Endothelial cell of umbilical vein (primary cell): ENCODE measurements at regions not wholly inside any gene's neighbourhood (a gene's known extent, or its start where the extent isn't known, plus 50 kb on each side); places are given as distances from the start of the nearest gene placed in this dataset.

Experiments
- BruUV-seq: library from RNA; stranded (reverse); fragments of 400-500 nt; replicated peaks from 2 replicates; lab custom pipeline; 2021; lab: Mats Ljungman, UMichigan
- CTCF ChIA-PET: fragments of 300-600, 350-600 bp; sonication (Branson Sonifier 250); formaldehyde crosslinking; loops from one replicate; lab custom pipeline; 2021; ENCODE audit warnings: antibody characterized with exemption, inconsistent platforms; lab: Charles Lee
- POLR2A ChIA-PET: fragments of 300-600, 350-600 bp; sonication (Branson Sonifier 250); formaldehyde crosslinking; loops from one replicate; lab custom pipeline; 2021; ENCODE audit warnings: antibody characterized with exemption, inconsistent platforms; lab: Charles Lee
- DNase-seq: peaks from one replicate; pipeline ENCODE4 v3.0.0-alpha.2; 2011; ENCODE audit warnings: low read depth, low spot score
- FAIRE-seq: peaks from 2 replicates; lab custom pipeline; 2011; peaks lifted over from hg19 to GRCh38; lab: Jason Lieb, UNC
- H2AFZ ChIP-seq: 2 replicates; pipeline ENCODE4 v1.6.0; 2012; ENCODE audit warnings: low read depth, low read length, control low read depth, inconsistent platforms
- H3K27ac ChIP-seq: 2 replicates; pipeline ENCODE4 v1.5.1; 2011; ENCODE audit warnings: low read depth, mild to moderate bottlenecking, control low read depth, low read length, moderate library complexity; ENCODE audit not compliant: insufficient read depth
- H3K27me3 ChIP-seq, 2 experiments: 2 replicates each; pipeline versions ENCODE4 v1.6.0 to v1.6.1; 2011; ENCODE audit warnings: low read length in 2 of 2, mixed read lengths in 1 of 2; ENCODE audit not compliant: control insufficient read depth in 2 of 2, insufficient read depth in 2 of 2
- H3K36me3 ChIP-seq, 2 experiments: 2 replicates in 1 of 2; 3 replicates in 1 of 2; pipeline ENCODE4 v1.5.1; 2011; ENCODE audit warnings: low read length in 2 of 2, mild to moderate bottlenecking in 1 of 2, moderate library complexity in 1 of 2; ENCODE audit not compliant: control insufficient read depth in 2 of 2, insufficient read depth in 2 of 2; ENCODE audit errors: extremely low read depth in 1 of 2
- H3K4me1 ChIP-seq: 3 replicates; pipeline ENCODE4 v1.5.1; 2011; ENCODE audit warnings: mild to moderate bottlenecking, low read length; ENCODE audit not compliant: control insufficient read depth, insufficient read depth; ENCODE audit errors: extremely low read depth
- H3K4me2 ChIP-seq: 2 replicates; pipeline ENCODE4 v1.6.1; 2011; ENCODE audit warnings: low read length, control low read depth, mixed read lengths; ENCODE audit not compliant: insufficient read depth
- H3K4me3 ChIP-seq, 3 experiments: fragments of 200-600 bp in 1 of 3; sonication (generic), shearing (Covaris generic) in 1 of 3; replicated peaks in 1 of 3; 2 replicates each; pipeline ENCODE4 v1.5.1; 2011 to 2016; ENCODE audit warnings: control low read depth in 3 of 3, low read length in 3 of 3, mild to moderate bottlenecking in 2 of 3, inconsistent platforms in 1 of 3, low read depth in 1 of 3, moderate library complexity in 1 of 3; ENCODE audit not compliant: insufficient read depth in 1 of 3
- H3K79me2 ChIP-seq: 2 replicates; pipeline ENCODE4 v1.6.0; 2012; ENCODE audit warnings: low read length, inconsistent platforms; ENCODE audit not compliant: control insufficient read depth, insufficient read depth
- H3K9ac ChIP-seq: replicated peaks from 2 replicates; pipeline ENCODE3; 2011; ENCODE audit warnings: low read length, control low read depth; ENCODE audit not compliant: insufficient read depth; ENCODE audit errors: extremely low read depth
- H3K9me1 ChIP-seq: replicated peaks from 3 replicates; pipeline ENCODE4 v1.6.0; 2011; ENCODE audit warnings: mild to moderate bottlenecking, low read length; ENCODE audit not compliant: control insufficient read depth, insufficient read depth; ENCODE audit errors: extremely low read depth
- H3K9me3 ChIP-seq: replicated peaks from 2 replicates; pipeline ENCODE4 v1.5.1; 2012; ENCODE audit warnings: low read length, inconsistent platforms; ENCODE audit not compliant: control insufficient read depth, insufficient read depth
- H4K20me1 ChIP-seq: replicated peaks from 2 replicates; pipeline ENCODE3; 2011; ENCODE audit warnings: mild to moderate bottlenecking, low read length; ENCODE audit not compliant: control insufficient read depth, insufficient read depth; ENCODE audit errors: extremely low read depth
- CTCF ChIP-seq, 2 donors: IDR thresholded peaks; 1 replicate in 1 of 2; 2 replicates in 1 of 2; pipeline ENCODE4 v1.5.1; 2011; ENCODE audit warnings: low read length in 2 of 2, mild to moderate bottlenecking in 2 of 2, moderate library complexity in 2 of 2, control low read depth in 1 of 2, inconsistent platforms in 1 of 2, low read depth in 1 of 2; ENCODE audit not compliant: insufficient read depth in 1 of 2; ENCODE audit errors: extremely low read depth in 1 of 2
- EZH2 ChIP-seq: IDR thresholded peaks from 2 replicates; pipeline ENCODE4 v1.6.1; 2012; ENCODE audit warnings: borderline replicate concordance, low read depth, mild to moderate bottlenecking, moderate library complexity, low read length, inconsistent platforms; ENCODE audit not compliant: severe bottlenecking
- FOS ChIP-seq: IDR thresholded peaks from 2 replicates; pipeline ENCODE4 v1.6.1; 2011; ENCODE audit warnings: mild to moderate bottlenecking, low read length, moderate library complexity, borderline replicate concordance; ENCODE audit not compliant: insufficient read depth
- GATA2 ChIP-seq: IDR thresholded peaks from 2 replicates; pipeline ENCODE4 v1.7.0; 2011; ENCODE audit warnings: low read depth, mild to moderate bottlenecking, moderate library complexity, mixed read lengths, low read length; ENCODE audit not compliant: insufficient read length, insufficient read depth
- JUN ChIP-seq: IDR thresholded peaks from 2 replicates; pipeline ENCODE4 v1.6.1; 2011; ENCODE audit warnings: borderline replicate concordance, low read depth; ENCODE audit not compliant: insufficient read length, insufficient read depth
- MAX ChIP-seq: IDR thresholded peaks from 2 replicates; pipeline ENCODE4 v1.6.1; 2011; ENCODE audit not compliant: insufficient read depth, insufficient read length
- MYC ChIP-seq: IDR thresholded peaks from one replicate; pipeline ENCODE4 v1.6.1; 2011; ENCODE audit warnings: mild to moderate bottlenecking, low read depth, low read length
- POLR2A ChIP-seq: IDR thresholded peaks from 2 replicates; pipeline ENCODE4 v1.6.1; 2012; ENCODE audit warnings: low read depth, mild to moderate bottlenecking, control low read depth, low read length
- POLR2AphosphoS5 ChIP-seq: IDR thresholded peaks from 2 replicates; pipeline ENCODE4 v1.6.1; 2012; ENCODE audit warnings: low read depth, mild to moderate bottlenecking, control low read depth, low read length, moderate library complexity; ENCODE audit not compliant: insufficient read depth
- dilution Hi-C: fragments of 300-500 bp; cut with MboI; formaldehyde crosslinking; loops from one replicate; pipeline ENCODE4 v1.15.0; 2019; ENCODE audit warnings: low sequenced_read_pairs; ENCODE audit not compliant: extremely low pct_ligation_motif_present
- intact Hi-C: fragments of 100-400 bp; cut with micrococcal nuclease; formaldehyde crosslinking; loops from one replicate; pipeline ENCODE4 v1.10.0; 2022

GRCh38 chr4:81627590-81627989 is 155.9 kb upstream of the RASGEF1B start:
- H3K27me3 ChIP-seq, result no peaks in the 10 kb centered on the region
- H3K9me3 ChIP-seq, result no peaks in the 10 kb centered on the region
- dilution Hi-C loops (no loop called here), intact Hi-C loops (no loop called here)
- peaks cover 2% of the 10 kb centered on the region for H3K9me1 ChIP-seq
- FAIRE-seq (no peak), DNase-seq (no peak)
- H3K4me1 ChIP-seq, result no peaks in the 10 kb centered on the region
- ChIA-PET CTCF (no interaction called here), POLR2A (no interaction called here)
- TF ChIP-seq POLR2A, result no peak
- TF ChIP-seq GATA2, result no peak
- TF ChIP-seq MYC, result no peak
- no peak for TF ChIP-seq POLR2AphosphoS5
- TF ChIP-seq MAX, result no peak
- TF ChIP-seq EZH2, result no peak
- TF ChIP-seq CTCF (IDR thresholded peaks at IDR 0.05; ENCODE audit: extremely low read depth in 1 of 2, insufficient read depth in 1 of 2, low read depth in 1 of 2, low read length in 2 of 2), result no peak
- no peak for TF ChIP-seq FOS
- TF ChIP-seq JUN, result no peak
- H3K36me3 ChIP-seq, result no peaks in the 10 kb centered on the region
- no peak overlapping the region for H3K4me2 ChIP-seq
- no peak overlapping the region for H3K4me3 ChIP-seq
- no peak overlapping the region for H2AFZ ChIP-seq
- no peak overlapping the region for H3K9ac ChIP-seq
- no peak overlapping the region for H3K27ac ChIP-seq
- H3K79me2 ChIP-seq, result no peaks in the 10 kb centered on the region
- no peaks in the 10 kb centered on the region for H4K20me1 ChIP-seq
- BruUV-seq, result no TSS peak
